ENCODE measurements at regions not wholly inside any gene's neighbourhood (a gene's known extent, or its start where the extent isn't known, plus 50 kb on each side); places are given as distances from the start of the nearest gene placed in this dataset.

- H3K14ac ChIP-seq (ENCODE audit: insufficient read length), result no peak overlapping the region
- H4K91ac ChIP-seq (replicated peaks; ENCODE audit: insufficient read length, low read length), result no peak overlapping the region
- no peaks in the 10 kb centered on the region for H3K36me3 ChIP-seq (ENCODE audit: control insufficient read depth in 2 of 4, insufficient read depth in 4 of 4, low read length in 3 of 4)
- TF ChIP-seq, protein P1, sequence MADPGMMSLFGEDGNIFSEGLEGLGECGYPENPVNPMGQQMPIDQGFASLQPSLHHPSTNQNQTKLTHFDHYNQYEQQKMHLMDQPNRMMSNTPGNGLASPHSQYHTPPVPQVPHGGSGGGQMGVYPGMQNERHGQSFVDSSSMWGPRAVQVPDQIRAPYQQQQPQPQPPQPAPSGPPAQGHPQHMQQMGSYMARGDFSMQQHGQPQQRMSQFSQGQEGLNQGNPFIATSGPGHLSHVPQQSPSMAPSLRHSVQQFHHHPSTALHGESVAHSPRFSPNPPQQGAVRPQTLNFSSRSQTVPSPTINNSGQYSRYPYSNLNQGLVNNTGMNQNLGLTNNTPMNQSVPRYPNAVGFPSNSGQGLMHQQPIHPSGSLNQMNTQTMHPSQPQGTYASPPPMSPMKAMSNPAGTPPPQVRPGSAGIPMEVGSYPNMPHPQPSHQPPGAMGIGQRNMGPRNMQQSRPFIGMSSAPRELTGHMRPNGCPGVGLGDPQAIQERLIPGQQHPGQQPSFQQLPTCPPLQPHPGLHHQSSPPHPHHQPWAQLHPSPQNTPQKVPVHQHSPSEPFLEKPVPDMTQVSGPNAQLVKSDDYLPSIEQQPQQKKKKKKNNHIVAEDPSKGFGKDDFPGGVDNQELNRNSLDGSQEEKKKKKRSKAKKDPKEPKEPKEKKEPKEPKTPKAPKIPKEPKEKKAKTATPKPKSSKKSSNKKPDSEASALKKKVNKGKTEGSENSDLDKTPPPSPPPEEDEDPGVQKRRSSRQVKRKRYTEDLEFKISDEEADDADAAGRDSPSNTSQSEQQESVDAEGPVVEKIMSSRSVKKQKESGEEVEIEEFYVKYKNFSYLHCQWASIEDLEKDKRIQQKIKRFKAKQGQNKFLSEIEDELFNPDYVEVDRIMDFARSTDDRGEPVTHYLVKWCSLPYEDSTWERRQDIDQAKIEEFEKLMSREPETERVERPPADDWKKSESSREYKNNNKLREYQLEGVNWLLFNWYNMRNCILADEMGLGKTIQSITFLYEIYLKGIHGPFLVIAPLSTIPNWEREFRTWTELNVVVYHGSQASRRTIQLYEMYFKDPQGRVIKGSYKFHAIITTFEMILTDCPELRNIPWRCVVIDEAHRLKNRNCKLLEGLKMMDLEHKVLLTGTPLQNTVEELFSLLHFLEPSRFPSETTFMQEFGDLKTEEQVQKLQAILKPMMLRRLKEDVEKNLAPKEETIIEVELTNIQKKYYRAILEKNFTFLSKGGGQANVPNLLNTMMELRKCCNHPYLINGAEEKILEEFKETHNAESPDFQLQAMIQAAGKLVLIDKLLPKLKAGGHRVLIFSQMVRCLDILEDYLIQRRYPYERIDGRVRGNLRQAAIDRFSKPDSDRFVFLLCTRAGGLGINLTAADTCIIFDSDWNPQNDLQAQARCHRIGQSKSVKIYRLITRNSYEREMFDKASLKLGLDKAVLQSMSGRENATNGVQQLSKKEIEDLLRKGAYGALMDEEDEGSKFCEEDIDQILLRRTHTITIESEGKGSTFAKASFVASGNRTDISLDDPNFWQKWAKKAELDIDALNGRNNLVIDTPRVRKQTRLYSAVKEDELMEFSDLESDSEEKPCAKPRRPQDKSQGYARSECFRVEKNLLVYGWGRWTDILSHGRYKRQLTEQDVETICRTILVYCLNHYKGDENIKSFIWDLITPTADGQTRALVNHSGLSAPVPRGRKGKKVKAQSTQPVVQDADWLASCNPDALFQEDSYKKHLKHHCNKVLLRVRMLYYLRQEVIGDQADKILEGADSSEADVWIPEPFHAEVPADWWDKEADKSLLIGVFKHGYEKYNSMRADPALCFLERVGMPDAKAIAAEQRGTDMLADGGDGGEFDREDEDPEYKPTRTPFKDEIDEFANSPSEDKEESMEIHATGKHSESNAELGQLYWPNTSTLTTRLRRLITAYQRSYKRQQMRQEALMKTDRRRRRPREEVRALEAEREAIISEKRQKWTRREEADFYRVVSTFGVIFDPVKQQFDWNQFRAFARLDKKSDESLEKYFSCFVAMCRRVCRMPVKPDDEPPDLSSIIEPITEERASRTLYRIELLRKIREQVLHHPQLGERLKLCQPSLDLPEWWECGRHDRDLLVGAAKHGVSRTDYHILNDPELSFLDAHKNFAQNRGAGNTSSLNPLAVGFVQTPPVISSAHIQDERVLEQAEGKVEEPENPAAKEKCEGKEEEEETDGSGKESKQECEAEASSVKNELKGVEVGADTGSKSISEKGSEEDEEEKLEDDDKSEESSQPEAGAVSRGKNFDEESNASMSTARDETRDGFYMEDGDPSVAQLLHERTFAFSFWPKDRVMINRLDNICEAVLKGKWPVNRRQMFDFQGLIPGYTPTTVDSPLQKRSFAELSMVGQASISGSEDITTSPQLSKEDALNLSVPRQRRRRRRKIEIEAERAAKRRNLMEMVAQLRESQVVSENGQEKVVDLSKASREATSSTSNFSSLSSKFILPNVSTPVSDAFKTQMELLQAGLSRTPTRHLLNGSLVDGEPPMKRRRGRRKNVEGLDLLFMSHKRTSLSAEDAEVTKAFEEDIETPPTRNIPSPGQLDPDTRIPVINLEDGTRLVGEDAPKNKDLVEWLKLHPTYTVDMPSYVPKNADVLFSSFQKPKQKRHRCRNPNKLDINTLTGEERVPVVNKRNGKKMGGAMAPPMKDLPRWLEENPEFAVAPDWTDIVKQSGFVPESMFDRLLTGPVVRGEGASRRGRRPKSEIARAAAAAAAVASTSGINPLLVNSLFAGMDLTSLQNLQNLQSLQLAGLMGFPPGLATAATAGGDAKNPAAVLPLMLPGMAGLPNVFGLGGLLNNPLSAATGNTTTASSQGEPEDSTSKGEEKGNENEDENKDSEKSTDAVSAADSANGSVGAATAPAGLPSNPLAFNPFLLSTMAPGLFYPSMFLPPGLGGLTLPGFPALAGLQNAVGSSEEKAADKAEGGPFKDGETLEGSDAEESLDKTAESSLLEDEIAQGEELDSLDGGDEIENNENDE (IDR thresholded peaks at IDR 0.05; ENCODE audit: insufficient replicate concordance, low read length), result no peak
Observed at GRCh38 chrX:953879-954482, 258.5 kb downstream of the CRLF2 start.

More at GRCh38 chrX:953879-954482, 258.5 kb downstream of the CRLF2 start:
- Histone ChIP-seq H2AK5ac (ENCODE audit: low read depth, low read length) (no peak overlapping the region), H3K23ac (ENCODE audit: insufficient read length) (no peak overlapping the region), H2BK20ac (ENCODE audit: low read length) (no peak overlapping the region), H3K4me2 (ENCODE audit: insufficient read depth in 1 of 2, low read depth in 2 of 2, low read length in 2 of 2) (no peak overlapping the region), H3K56ac (replicated peaks; ENCODE audit: insufficient read length, low read depth, low read length) (peak overlapping the region; percentile 54), H3K23me2 (ENCODE audit: low read depth, low read length) (peaks cover 13% of the 10 kb centered on the region; the same call in 1 of the 2 replicates), H2BK120ac (replicated peaks; ENCODE audit: low read depth, low read length) (no peak overlapping the region), H4K20me1 (replicated peaks in 1 of 2; ENCODE audit: control insufficient read depth in 1 of 2, insufficient read depth in 2 of 2, low read length in 2 of 2) (peaks cover 0 to 3% of the 10 kb centered on the region in 2 experiments), H3K4me3 (ENCODE audit: extremely low read depth in 1 of 4, insufficient read depth in 2 of 4, low read depth in 3 of 4, low read length in 4 of 4) (no peak overlapping the region), H4K5ac (ENCODE audit: insufficient read length, low read depth, low read length) (no peak overlapping the region), H3K27me3 (replicated peaks in 1 of 4; ENCODE audit: control insufficient read depth in 3 of 4, extremely low read depth in 1 of 4, insufficient read depth in 3 of 4, low read length in 3 of 4) (no peaks in the 10 kb centered on the region), H3K27ac (ENCODE audit: low read depth, low read length) (no peak overlapping the region), H2BK15ac (ENCODE audit: low read length) (no peak overlapping the region), H3K9ac (replicated peaks in 1 of 4; ENCODE audit: extremely low read depth in 1 of 4, low read depth in 3 of 4, low read length in 3 of 4) (no peak overlapping the region), H3K79me1 (ENCODE audit: low read depth, low read length) (no peaks in the 10 kb centered on the region), H3K79me2 (ENCODE audit: control insufficient read depth in 1 of 2, insufficient read depth in 2 of 2, low read length in 2 of 2) (no peaks in the 10 kb centered on the region), H3K4me1 (replicated peaks in 1 of 4; ENCODE audit: control insufficient read depth in 3 of 4, insufficient read depth in 4 of 4, low read length in 3 of 4) (no peaks in the 10 kb centered on the region; a peak in 2 of 7 replicates), H3K18ac (ENCODE audit: extremely low read depth, low read length) (no peak overlapping the region), H2BK12ac (ENCODE audit: low read depth, low read length) (no peak overlapping the region), H3K9me3 (ENCODE audit: insufficient read depth in 2 of 2, low read depth in 1 of 2, low read length in 1 of 2) (peaks cover 0 to 7% of the 10 kb centered on the region in 2 experiments; a peak in 1 of 4 replicates), H2BK5ac (ENCODE audit: low read depth, low read length) (no peak overlapping the region), H4K8ac (ENCODE audit: extremely low read depth, insufficient read depth, low read length) (no peak overlapping the region), H3K4ac (replicated peaks; ENCODE audit: insufficient read length, low read depth, low read length) (no peak overlapping the region), H2AFZ (ENCODE audit: low read length) (no peak overlapping the region)
- ChIA-PET CTCF (ENCODE audit: partially characterized antibody) (no interaction called here), POLR2A (ENCODE audit: partially characterized antibody) (no interaction called here)
- FAIRE-seq (no peak), DNase-seq (ENCODE audit: low read depth in 1 of 2, low spot score in 2 of 2) (no peak)

All from H1 (cell line).